Omental fat pad (tissue), 3 donors: ENCODE measurements at regions not wholly inside any gene's neighbourhood (a gene's known extent, or its start where the extent isn't known, plus 50 kb on each side); places are given as distances from the start of the nearest gene placed in this dataset.

Source experiments
- ATAC-seq: fragments of 150-250 bp; one replicate; pipeline ENCODE4 v1.9.1; 2016; ENCODE audit warnings: mild to moderate bottlenecking, moderate library complexity; ENCODE audit not compliant: low FRiP score
- DNase-seq: peaks from one replicate; pipeline ENCODE4 v3.0.0-alpha.2; 2019; ENCODE audit warnings: low spot score
- TF ChIP-seq, protein P1 (sequence below), 3 donors: fragments of 450-650 bp; IDR thresholded peaks; one replicate each; pipeline ENCODE4 v1.5.1; 2016 to 2017; ENCODE audit warnings: antibody characterized with exemption in 3 of 3, mild to moderate bottlenecking in 3 of 3, moderate library complexity in 2 of 3

DNA sequence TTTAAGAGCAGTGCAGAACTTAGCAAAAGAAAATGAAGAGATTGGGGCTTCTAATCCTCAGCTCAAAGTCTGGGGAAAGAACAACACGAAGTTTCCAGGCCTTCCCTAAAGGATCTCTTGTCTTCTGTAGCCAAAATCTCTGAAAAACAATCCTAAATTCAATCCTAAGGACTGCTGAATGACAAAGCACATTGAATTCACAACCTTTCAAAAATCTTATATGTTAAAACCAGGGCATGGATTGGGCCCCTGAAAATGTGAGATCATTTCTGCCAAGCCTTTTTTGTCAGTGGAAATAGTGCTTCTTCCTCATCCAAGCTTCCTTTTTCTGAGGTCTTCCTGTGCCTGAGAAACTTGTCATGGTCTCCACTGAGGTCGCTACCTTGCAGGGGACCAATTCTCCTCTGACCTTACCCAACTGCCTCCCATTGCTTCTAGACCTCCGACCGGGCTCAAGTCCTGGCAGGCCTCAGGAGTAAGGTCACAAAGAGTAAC lies 126.2 kb upstream of the ARID1B start:
- ATAC-seq = no peak
- DNase-seq = no peak

DNA sequence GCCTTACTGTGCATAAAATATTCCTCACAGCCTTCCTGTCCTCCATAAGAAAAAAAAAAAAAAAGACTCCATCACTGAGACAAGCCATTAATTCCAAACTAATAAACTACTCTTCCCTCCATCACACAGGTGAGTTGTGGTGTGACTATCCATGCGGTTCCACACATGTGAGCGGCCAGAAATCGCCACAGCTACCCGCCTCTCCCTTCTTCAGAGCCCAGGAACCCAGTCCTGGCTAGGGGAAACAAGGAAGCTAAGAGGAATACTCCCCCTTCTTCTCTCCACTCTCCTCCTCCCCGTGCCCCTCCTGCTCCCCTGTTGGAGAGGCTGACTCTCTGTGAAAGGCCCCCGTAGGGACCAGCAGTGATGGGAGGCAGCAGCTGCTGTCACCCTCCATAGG lies 128.6 kb upstream of the ARID1B start:
- DNase-seq = no peak
- no peak for ATAC-seq
- TF ChIP-seq, protein P1, sequence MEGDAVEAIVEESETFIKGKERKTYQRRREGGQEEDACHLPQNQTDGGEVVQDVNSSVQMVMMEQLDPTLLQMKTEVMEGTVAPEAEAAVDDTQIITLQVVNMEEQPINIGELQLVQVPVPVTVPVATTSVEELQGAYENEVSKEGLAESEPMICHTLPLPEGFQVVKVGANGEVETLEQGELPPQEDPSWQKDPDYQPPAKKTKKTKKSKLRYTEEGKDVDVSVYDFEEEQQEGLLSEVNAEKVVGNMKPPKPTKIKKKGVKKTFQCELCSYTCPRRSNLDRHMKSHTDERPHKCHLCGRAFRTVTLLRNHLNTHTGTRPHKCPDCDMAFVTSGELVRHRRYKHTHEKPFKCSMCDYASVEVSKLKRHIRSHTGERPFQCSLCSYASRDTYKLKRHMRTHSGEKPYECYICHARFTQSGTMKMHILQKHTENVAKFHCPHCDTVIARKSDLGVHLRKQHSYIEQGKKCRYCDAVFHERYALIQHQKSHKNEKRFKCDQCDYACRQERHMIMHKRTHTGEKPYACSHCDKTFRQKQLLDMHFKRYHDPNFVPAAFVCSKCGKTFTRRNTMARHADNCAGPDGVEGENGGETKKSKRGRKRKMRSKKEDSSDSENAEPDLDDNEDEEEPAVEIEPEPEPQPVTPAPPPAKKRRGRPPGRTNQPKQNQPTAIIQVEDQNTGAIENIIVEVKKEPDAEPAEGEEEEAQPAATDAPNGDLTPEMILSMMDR (IDR thresholded peaks at IDR 0.05) = no peak

More for the DNA sequence above, 126.2 kb upstream of the ARID1B start:
- TF ChIP-seq, protein P1 (IDR thresholded peaks at IDR 0.05) = no peak

DNA sequence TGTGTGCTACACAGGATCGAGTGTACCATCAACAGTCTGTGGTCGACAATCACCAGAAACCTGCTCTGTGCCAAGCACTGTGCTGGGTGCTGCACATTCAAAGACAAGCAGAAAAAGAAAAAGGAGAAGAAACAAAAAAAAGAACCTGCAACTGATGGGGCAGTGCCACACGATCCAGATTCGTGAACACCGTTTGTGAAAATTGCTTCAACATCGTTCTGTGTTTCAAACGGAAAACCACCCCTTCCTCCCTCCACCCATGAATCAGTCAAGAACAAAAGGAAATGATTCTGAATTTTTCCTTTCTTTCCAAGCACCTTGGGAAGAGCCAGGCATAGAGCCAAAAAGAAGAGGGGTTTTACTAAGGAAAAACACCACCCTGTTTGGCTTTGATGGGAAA lies 129.2 kb upstream of the ARID1B start:
- ATAC-seq = no peak
- no peak for DNase-seq
- TF ChIP-seq, protein P1 (IDR thresholded peaks at IDR 0.05) = no peak

DNA sequence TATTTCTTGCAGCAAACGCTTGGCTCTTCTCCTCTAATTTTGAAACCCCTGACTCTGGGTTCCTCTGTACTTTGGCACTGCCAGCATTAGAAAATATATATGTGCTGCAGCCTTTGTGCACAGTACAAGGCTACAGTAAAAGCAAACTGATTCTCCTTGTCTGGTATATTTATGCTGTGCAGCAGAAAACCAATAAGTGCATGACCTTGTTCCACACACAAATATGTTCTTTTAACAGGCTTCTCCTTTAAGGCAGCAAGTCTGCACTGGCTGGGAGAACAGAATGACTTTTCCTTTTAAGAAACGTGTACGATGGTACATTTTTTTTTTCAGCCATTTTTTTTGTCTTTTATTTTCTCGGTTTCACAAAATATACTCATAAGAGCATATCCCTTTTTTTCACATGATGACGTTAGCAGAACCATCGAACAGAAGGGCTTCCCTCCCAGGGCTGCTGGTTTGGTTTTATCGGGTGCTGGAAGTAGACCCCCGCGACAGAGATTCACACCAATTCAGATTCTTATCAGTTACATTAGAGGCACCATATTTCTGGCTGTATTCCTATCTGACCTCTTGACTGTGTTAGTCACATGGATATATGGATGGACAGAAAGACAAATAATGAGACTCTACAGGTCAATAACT lies 129.9 kb upstream of the ARID1B start:
- DNase-seq = no peak

DNA sequence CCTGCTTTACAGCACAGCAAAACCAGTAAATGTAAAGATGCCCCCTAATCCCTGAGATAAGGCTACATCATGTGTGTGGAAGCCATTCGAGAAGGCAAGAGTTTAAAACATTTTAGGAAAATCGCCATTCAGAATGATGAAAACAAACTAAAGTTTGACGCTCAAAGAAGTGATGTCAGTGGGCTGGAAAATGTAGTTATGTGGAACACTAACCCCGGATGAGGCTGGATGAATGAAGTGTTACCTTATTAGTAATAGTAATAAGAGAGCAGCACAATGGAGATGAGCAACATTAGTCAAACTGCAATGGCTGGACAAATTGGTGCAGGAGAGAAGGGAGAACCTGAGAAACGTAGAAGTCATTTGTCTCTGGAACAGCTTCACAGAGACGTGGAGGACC lies 130.7 kb upstream of the ARID1B start:
- ATAC-seq (no peak), DNase-seq (no peak)
- TF ChIP-seq, protein P1 (IDR thresholded peaks at IDR 0.05) = no peak

More for the DNA sequence above, 129.9 kb upstream of the ARID1B start:
- ATAC-seq = no peak
- TF ChIP-seq, protein P1 (IDR thresholded peaks at IDR 0.05) = no peak

DNA sequence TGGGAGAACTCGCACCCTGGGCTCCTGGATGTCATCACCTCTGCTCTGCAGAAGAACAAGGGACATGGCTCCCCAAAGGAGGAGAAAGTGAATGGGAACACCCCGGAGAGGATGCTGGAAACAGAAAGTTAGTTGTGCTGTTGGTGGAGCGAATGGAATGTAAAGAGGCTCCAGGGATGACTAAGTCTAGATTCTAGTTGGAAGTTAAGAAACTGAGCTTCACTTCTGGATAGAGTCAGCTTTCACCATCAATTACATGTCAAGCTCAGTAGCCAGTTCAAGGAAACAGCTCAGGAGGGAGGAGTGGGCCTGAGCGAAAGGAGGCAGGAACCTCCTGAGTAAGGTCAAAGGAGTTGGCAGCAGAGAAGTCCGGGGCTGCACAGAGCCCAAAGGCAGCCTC lies 132.1 kb upstream of the ARID1B start:
- DNase-seq = no peak
- TF ChIP-seq, protein P1 (IDR thresholded peaks at IDR 0.05) = no peak
- peak; percentile 94 for ATAC-seq

DNA sequence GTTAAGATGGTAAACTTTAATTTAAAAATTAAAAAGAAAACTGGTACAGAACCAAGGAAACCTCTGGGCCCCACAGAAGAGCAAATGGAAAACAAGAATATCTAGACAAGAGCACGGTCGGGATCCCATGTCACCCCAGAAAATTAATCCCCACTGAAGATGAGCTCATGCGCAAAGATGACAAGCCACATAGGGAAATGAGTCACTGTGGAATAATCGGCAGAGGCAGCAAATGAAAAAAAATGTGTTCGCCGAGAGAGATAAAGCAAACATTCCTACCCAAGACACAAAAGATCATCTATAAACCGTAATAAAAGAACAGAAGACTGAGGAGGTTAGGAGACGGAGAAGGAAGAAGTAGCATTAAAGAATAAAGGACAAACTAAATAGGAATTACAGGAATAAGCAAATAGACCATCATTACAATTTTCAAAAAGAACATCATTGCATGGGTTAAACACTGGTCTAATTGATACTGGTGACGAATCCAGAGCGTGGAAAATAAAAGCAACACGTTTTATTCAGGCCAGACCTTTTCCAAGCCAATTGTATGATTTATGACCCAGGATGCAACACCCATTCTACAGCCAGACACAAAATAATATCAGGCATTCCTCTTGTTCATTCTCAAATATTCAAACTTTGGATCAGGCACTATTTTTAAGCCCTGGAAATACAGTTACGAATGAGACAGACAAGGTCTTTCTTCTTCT lies 138.0 kb upstream of the ARID1B start:
- TF ChIP-seq, protein P1 (IDR thresholded peaks at IDR 0.05) = no peak
- no peak for ATAC-seq
- DNase-seq = no peak
